Daoy (cell line): ENCODE measurements at regions not wholly inside any gene's neighbourhood (a gene's known extent, or its start where the extent isn't known, plus 50 kb on each side); places are given as distances from the start of the nearest gene placed in this dataset.
"Not testable (repeated sequence)": the region's sequence is repeated elsewhere in the genome, so short reads cannot be mapped to it uniquely, and the experiment has no call there.

Experiments
- DNase-seq: peaks from one replicate; pipeline ENCODE4 v3.0.0-alpha.2; 2015; ENCODE audit warnings: low read depth

DNA sequence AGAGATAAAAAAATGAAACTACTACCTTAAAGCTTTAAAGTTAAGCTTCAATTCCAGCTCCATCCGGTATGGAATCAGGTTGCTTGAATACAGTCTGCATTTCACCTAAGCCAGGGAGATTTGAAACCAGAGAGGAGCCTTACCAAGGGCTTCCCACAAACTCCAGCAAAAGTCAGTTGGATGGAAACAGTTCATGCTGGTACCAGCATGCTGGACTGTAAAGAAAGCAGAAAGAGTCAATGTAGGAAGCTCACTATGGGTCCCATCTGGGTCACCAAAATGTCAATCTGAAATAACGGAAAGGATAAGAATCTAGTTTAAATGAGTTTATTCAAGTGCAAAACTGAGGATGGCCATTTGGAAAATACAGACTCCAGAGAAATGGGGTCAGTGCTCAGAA lies 65.3 kb downstream of the CDO1 start:
- no peak for DNase-seq

DNA sequence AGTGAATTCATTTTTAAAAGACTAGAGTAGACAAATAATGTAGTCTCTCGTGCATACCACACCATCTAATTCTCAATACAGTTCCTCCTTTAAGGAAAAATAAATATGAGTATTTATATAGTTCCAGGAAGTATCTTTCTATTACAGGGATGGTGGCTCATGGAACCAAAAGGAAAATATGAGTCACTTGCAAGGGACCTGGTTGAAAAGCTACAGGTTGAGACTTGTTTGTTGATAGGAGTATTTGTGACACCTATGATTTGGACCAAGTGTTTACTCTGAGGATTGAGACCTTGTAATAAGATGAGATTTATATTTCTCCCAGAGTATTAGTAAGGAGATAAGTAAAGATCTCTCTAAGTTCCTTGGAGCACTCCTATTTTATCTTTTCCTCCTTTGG lies 67.4 kb downstream of the CDO1 start:
- DNase-seq: no peak

DNA sequence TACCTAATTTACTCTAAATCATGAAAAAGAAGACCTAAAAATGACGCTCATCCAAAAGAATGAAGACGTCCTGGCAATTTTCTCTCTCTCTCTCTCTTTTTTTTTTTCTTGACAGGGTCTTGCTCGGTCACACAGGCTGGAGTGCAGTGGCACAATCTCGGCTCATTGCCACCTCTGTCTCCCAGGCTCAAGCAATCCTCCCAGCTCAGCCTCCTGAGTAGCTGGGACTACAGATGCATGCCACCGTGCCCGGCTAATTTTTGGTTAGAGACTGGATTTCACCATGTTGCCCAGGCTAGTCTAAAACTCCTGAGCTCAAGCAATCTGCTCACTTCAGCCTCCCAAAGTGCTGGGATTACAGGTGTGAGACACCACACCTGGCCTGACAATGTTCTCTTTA lies 77.2 kb downstream of the CDO1 start:
- not testable (repeated sequence) for DNase-seq

DNA sequence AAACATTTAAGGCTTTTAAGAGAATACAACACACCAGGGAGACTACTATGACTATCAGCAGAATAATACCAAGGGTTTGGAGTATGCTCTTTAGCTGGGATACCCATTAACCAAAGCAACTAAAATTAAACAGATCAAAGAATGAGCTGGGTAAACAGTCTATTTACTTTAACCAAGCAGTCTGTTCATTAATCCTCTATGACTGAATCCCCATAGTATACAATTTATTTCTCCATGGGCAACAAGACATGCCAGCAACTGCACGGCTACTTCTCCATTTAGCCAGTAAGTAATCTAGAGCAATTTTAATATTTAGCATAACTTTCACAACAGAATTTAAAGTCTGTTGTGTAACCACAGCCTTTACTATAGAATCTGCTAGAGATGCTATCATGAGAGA lies 77.6 kb downstream of the CDO1 start:
- no peak for DNase-seq

DNA sequence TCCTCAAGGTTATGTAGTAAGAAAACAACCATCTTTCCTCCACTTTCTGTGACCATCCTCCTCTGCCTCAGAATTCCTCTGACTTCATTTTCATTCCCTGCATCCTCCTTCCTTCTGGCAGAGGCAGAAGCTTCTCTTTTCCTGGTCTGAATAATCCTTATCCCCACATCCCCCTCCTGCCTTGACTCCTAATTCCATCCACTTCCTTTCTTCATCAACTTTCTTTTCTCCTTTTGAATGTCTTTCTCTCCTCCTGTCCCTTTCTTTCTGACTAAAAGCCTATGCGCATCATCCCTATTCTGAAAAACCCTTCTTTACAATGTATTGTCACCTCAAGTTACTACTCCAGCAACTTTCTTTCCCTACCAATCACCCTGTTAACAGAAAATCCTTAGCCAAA lies 79.0 kb downstream of the CDO1 start:
- no peak for DNase-seq

DNA sequence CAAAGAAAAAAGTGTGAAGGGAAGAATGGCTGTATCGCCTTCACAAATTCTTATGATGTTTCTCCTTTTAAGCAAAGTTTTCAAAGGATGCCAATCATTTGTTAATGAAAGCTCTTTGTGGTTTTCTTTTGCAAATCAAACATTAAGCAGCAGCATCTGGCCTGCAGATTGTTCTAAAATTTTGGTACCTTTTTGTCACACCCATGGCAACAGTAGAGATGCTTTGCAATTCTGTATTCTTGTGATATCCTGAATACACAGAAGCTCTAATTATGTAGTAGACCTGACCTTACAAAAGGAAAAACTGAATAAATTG lies 79.8 kb downstream of the CDO1 start:
- no peak for DNase-seq

DNA sequence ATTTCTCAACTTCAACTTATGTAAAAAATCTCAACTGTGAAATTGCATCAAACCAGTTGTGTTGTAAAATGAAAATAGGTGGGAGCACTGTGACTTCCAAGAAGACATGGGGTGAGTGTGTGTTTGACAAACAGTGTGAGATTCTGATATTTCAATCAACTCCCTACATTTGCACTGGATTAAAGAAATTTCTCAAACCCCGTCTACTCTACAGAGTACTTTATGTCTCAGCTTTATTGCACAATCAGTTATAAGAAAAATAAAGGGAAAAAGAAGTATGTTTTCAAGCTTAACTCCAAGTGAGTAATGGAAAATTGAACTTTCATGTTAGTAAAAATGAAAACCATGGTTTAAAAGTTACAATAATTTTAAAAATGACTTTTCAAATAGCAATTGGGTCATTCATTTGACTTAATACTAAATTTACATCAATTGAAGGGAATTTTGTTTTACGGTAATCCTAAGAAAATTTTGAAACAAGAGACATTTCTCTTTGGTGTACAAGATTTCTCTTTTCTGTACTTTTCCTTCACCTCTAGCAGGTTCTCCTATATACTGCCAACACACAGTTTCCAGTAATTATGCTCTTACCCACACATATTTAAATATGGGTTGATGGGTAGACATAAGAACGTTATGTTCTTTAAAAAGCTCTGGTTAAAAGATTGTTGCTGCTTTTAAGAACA lies 80.3 kb downstream of the CDO1 start:
- DNase-seq: no peak

DNA sequence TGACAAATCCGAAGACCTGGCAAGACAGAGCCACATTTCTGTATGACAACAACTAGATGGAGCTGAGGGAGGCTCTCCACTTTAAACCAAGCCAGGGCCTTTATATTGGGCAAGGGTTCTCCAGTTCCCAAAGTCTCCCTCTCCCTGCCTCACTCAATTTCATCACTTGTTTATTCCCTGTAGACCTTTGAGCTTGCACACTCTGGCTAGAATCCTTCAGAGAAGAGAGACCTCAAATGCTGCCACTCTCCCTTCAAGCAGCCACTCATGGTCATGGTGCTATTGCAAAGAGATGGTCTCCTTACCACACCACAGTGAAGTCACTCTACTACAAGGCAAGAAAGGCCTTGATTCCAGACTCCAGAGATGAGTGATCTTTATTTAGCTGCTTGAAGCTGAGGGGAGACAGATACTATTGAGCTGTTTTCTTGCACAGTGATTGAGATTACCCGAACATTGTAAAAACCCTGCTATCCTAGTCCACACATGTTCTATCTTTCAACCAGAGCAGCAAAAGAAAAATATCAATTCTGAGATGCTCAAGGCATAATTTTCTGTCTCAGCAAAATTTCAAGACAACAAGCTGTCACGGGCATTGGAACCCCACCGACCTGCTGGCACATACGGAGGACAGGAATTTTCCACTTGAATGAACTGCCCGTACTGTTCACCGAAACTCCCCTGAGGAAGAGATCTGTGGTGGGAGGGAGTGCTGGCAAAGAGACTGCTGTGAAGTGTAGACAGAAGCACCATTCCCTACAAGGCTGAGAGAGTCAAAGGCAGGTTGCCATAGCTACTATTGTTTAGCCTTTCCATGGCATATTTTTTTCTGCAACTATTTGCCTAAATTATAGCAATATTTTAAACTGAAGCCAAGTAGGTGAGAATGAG lies 81.1 kb downstream of the CDO1 start:
- DNase-seq: no peak

DNA sequence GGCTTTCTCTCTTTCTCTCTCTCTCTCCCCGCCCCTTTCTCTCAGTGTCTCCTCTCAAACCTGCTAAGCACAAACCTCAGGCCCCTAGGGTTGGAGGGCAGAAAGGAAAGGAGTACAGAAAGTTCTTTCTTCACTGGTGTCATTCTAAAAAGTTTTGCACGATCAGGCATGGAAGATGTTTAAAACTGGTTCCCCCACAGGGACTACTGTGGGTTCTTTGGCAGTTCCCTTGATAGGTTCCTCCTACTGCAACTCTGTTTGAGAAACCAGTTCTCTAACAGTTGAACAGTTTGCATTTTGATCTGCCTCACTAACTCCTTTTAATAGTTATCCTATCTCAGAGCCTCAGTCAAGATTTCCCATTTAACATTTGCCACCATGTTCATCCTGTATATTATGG lies 82.9 kb downstream of the CDO1 start:
- no peak for DNase-seq

DNA sequence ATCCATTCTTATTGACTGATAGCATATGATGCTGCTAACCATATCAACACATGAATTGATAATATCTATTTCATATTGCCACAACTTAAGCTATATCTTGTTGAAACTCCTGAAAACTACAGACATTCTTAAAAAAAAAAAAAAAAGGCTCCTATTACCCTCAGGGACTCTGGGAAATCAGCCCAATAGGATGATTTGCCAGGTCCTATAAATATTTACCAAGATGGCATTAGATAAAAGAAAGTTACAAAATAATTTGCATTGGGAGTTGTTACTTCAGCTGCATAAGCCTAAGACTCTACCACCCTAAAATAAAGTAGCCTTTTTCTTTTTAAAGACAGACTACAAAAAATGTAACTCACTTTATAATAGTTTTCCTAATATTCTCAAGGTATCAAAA lies 84.4 kb downstream of the CDO1 start:
- no peak for DNase-seq

DNA sequence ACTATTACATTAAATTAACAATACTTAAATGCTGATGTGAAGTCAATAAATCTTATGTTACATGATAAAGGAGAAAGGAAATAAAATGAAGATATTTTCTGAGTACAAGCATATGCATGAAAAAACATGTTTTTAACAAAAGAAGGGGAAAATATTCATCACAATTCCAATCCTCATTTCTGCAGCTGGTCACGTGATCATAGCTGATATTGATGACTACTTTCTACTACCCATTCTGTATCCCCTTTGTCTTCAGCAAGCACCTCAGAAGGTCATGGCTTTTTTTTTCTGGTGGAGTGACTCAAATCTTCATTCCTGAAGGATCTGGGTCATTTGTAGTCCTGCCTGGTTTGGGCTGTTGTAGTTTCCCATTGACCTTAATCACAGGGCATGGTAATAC lies 90.9 kb downstream of the CDO1 start:
- no peak for DNase-seq

DNA sequence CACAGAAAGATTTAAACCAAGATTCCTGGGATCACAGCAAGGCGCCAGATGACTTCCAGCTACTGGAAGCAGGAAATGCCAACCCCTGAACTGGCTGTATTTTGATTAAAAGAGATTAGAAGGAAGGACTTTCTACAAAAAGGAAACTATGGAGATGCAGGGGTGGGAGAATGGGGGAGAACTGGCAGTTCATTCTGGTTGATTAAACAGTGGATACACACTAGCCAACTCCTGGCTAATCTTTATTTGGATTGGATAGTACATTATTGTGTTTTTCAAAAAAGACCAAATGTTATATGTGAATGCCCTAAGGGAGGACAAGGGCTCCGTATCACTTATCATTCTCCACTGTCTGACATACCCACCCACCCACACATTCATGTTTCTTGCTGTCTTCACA lies 93.2 kb downstream of the CDO1 start:
- no peak for DNase-seq

DNA sequence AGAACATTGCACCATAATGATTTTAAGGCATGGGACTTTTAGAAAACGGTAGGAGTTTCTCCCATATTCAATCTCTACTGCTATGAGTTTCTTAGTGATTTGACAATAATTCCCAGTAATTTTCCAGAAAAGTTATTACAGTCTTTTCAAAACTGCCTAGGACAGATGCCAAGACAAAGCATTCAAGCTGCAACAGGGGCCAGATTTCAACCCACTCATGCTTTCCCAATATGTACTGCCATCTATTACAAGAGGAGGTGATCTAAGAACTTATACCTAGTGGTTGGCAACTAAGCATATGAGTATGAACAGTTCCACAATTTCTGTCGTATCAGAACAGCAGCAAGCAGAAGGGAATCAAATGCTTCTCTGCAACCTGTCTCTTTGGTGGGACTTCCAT lies 95.1 kb upstream of the TMED7 start:
- no peak for DNase-seq

DNA sequence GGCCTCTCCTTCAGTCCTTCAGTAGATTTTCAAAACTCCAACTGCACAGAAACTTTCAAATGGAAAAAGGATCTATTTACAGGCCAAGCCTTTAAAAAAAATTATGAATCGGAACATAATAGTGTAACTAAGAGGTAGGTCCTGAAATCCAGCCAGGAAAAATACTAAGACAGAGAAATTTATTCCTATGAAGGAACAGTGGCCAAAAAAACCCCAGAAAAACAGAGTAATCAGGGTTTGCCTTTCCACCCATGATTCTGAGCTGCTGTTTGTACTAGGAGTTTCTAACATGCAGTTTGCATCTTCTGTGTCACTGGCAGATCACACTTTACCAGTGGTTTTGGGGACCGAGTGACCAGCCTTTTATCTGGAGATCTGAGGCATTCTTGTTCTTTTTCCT lies 93.1 kb upstream of the TMED7 start:
- DNase-seq: no peak

DNA sequence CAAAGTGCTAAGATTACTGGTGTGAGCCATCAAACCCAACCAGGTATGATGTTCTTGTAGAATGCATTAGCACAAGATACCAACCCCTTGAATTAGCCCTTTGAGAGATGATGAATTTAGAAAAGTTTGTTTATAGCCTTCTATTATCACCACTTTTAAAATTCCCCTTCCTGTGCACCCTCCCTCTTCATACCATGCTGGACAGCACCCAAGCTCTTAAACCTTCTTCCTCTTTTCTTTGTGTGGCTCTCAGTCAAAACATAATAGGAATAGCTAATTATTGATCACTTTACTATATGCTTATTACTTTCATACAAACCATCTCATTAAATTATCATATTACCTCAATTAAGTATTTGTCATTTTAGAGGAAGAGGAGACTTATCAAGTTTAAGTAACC lies 87.6 kb upstream of the TMED7 start:
- DNase-seq: no peak

DNA sequence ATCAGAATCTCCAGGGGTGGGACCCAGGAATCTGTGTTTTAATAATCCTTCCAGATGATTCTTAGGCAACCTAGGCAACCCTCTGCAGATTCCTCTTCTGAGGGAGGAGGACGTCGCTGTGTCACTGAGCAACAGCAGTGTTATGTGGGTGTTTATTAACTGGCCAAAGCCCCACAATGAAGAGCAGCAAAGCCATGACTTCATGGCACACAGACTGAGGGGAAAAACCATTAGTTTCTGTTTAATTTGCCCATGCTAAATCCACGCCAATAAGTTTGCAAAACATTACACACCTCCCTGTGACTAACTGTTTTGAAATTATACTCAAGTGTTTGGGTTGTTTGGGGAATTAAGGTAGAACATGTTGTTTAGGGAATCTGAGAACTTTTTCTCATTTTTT lies 83.7 kb upstream of the TMED7 start:
- no peak for DNase-seq

DNA sequence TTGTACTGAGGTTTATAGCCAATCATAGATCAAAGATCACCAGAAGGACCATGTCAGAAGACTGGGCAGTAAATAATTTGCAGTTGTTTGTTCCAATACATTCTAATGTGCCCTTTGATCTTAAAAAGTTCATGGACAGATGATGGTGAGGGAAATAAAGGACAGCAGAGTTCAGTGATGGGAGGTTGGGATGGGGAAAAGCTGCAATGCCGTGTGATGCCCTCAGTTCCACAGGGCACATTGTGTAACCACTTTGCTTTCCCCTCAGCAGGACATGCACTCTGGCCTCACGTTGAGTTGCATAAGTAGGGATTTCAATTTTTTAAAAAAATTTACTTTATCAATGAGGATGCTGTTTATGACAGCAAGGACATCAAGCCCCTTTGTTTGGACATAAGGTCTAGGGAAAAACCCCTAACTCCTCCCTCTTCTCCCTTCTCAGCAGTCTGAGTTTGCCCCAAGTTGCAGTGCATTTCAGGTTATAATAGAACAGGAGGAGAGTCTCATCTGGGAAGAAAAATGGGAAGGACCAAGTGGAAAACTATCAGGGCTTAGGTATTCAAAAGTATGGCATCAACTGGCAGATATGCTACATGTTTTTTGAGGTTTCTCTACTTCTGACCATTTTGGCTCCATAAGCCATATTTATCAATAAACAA lies 83.1 kb upstream of the TMED7 start:
- no peak for DNase-seq

DNA sequence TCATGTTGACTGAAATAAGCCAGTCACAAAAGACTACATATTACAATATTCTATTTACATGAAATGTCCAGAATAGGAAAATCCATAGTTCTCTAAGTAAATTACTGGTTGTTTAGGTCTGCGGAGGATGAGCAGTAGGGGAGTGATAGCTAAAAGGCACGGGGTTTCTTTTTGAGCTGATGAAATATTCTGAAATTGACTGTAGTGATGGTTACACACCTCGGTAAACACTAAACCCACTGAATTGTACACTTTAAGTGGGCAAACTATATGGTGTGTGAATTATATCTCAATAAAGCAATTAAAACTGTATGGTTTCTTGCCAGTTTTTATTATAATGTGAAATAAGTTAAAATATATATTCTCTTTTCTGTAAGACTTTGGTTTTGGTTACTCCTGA lies 77.7 kb upstream of the TMED7 start:
- no peak for DNase-seq

DNA sequence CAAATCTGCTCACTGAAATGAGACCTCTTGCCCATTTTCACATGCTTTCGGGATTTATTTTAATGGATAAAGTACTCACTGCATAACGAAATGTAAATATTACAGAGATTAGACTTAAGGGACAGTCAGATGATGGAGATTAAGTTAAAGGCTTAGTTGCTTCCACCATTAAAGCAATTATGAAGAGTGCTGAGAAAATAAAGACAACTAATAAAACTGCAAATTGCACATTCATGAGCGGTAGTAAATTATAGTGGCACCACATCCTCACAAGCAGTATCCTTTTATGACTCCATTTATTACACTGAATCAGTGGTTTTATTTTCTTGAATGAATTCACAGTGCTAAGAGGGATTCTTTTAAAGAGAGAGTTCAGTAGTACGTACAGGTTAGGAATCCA lies 76.2 kb upstream of the TMED7 start:
- no peak for DNase-seq

DNA sequence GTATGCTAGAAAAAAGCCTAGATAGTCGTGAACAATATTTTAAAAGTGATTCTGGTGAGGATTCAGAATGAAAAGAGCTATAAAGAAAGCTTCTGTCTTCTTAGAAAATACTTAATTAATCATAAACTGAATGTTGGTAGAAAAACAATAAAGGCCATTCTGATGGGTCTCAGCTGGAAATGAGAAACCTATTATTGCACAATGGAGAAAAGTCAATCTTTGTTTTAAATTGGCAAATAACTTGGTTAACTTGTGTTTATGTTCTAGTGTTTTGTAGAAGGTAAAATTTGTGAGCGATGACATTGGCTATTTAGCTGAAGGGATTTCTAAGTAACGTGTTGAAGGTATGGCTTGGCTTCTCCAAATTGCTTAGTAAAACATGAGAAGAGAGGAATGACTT lies 74.1 kb upstream of the TMED7 start:
- no peak for DNase-seq

DNA sequence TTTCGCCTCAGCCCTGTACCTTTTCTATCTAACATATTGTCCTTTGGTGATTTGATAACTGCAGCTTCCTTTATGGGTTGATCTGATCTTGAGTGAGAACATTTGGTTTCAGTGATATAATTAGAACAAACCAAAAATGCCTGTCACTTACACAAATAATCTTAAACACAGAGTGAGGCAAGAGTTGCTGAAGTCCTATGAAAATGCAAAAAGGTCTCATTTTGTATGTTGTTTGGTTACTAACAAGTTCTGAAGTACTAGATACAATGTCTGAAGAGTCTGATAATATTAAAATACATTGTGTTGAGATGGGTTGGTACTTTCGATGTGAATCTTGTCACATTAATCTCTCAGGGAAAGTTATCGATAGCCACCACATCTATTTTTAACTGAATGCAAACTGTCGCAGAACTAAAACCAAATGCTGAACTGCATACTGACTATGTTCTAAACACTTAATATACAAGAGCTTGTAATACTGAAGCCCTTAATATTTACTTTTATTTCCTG lies 70.4 kb upstream of the TMED7 start:
- DNase-seq: no peak

DNA sequence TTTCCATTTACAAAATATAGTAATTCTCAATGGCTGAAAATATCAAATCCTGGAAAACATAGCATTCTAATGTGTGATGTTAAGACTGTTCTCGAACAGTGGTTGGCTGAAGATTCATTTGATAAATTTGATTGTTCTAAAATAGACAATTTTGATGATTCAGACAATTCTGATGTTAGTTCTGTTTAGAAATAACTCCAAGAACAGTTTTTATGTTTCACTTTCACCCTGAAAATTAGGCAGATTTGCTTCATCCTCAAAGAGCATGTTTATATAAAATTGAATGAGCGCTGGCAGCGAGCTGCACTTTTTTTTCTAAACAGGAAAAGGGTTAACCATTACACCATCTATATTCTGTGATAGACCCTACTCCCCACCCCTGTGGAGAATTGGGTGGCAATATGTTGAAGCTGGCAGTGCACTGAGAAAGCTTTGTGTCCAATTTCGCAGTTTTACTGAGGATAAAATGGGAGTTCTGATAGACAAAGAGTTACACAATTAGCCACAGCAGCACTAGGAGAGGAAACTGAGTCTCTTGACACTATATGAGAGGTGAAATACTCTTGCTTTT lies 69.6 kb upstream of the TMED7 start:
- DNase-seq: no peak

DNA sequence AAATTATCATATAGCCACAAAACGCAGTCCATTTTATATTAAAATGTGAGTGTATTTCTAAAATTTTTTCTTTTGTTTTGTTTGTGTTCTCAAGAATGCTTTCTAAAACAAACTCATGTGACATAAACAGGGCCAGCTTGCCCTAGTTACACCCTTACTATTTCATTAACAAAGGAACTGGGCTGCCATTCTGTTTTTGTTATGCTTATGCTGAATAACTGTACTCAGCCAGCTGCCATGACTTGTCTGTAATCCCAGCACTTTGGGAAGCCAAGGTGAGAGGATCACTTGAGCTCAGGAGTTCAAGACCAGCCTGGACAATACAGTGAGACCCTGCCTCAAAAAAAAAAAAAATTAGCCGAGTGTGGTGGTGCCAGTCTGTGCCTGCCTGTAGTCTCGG lies 66.0 kb upstream of the TMED7 start:
- DNase-seq: not testable (repeated sequence)
